ENCODE measurements at regions not wholly inside any gene's neighbourhood (a gene's known extent, or its start where the extent isn't known, plus 50 kb on each side); places are given as distances from the start of the nearest gene placed in this dataset.

DNA sequence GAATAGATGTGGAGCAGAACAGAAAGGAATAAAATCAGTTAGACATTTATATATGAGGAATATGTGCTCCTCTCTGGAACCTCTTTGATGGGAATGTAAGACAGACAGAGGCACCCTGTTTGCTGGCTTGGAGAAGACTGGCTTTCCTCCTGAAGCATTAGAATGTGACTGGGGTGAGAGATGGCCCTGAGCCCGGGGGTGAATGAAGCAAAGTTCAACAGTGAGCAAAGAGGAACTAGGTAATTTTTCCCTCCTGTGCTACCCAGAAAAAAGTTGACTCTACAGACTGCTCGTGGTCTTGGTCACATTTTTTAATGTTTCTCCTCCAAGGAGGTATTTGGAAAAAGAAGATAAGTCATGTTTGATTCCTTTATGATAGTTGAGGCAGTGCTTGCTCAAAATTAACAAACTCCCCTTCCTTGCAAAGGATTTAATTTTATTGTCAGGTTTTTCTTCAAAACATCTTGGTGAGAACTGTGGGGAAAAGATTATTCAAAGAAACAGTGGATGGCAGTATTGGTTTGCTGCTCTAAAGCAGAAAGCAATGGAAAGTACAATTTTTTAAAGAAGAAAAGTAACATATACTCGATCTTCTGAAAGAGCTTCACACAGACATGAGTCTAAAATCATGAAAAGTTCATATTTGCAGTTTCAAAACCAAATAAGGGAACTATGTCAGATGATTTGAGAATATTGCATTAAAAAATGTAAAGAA lies 370.4 kb upstream of the CDIN1 start:
- Histone ChIP-seq H3K9ac (ENCODE audit: low read length) (no peak overlapping the region), H3K79me2 (ENCODE audit: insufficient read depth, low read length) (no peaks in the 10 kb centered on the region), H3K4me3 (replicated peaks in 1 of 2; ENCODE audit: low read depth in 1 of 2, low read length in 2 of 2) (no peak overlapping the region), H3K4me2 (ENCODE audit: low read length) (no peak overlapping the region), H3K36me3 (ENCODE audit: control insufficient read depth in 1 of 2, insufficient read depth in 2 of 2, low read length in 2 of 2) (no peaks in the 10 kb centered on the region; a peak in 1 of 4 replicates), H4K20me1 (ENCODE audit: insufficient read depth) (no peaks in the 10 kb centered on the region), H3K9me3 (ENCODE audit: control insufficient read depth in 1 of 2, insufficient read depth in 1 of 2, low read depth in 1 of 2, low read length in 2 of 2) (no peaks in the 10 kb centered on the region), H3K4me1 (ENCODE audit: control insufficient read depth in 1 of 2, insufficient read depth in 2 of 2, low read length in 2 of 2) (peaks cover 0 to 11% of the 10 kb centered on the region in 2 experiments; a peak in 1 of 4 replicates), H2AFZ (ENCODE audit: low read depth, low read length, poor library complexity, severe bottlenecking) (no peak overlapping the region), H3K27ac (ENCODE audit: low read depth, low read length) (no peak overlapping the region), H3K9me2 (ENCODE audit: insufficient read depth) (0 out of 2 replicates have a peak, but pooled peaks cover 3% of the 10 kb centered on the region), H3K27me3 (ENCODE audit: insufficient read depth, low read length) (no peaks in the 10 kb centered on the region)
- no peak for ATAC-seq
- intact Hi-C loops (cut with micrococcal nuclease), result no loop called here
- POLR2A ChIA-PET, result no interaction called here
- CTCF ChIA-PET, result no interaction called here
- BruUV-seq (replicated peaks), result no TSS peak
- TF ChIP-seq ELF1 (IDR thresholded peaks at IDR 0.05; ENCODE audit: borderline replicate concordance, low read depth), result no peak
- TF ChIP-seq, protein P1, sequence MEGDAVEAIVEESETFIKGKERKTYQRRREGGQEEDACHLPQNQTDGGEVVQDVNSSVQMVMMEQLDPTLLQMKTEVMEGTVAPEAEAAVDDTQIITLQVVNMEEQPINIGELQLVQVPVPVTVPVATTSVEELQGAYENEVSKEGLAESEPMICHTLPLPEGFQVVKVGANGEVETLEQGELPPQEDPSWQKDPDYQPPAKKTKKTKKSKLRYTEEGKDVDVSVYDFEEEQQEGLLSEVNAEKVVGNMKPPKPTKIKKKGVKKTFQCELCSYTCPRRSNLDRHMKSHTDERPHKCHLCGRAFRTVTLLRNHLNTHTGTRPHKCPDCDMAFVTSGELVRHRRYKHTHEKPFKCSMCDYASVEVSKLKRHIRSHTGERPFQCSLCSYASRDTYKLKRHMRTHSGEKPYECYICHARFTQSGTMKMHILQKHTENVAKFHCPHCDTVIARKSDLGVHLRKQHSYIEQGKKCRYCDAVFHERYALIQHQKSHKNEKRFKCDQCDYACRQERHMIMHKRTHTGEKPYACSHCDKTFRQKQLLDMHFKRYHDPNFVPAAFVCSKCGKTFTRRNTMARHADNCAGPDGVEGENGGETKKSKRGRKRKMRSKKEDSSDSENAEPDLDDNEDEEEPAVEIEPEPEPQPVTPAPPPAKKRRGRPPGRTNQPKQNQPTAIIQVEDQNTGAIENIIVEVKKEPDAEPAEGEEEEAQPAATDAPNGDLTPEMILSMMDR (IDR thresholded peaks at IDR 0.05 in 2 of 3, conservative IDR thresholded peaks at IDR 0.05 in 1 of 3; ENCODE audit: borderline replicate concordance in 1 of 3, insufficient read depth in 1 of 3, low read depth in 2 of 3, low read length in 2 of 3), result peak in 1 of 3 experiments; percentile 17; a peak in 1 of 6 replicates
- no peak for TF ChIP-seq EZH2phosphoT487 (IDR thresholded peaks at IDR 0.05; ENCODE audit: borderline replicate concordance)
- peak; percentile 24; the same call in 1 of the 2 replicates for TF ChIP-seq RAD21 (IDR thresholded peaks at IDR 0.05; ENCODE audit: low read depth)
- no peak for DNase-seq (ENCODE audit: low read depth, low spot score)
- RAD21 ChIA-PET (ENCODE audit: low non-redundant PET in 1 of 2, low total read pairs in 2 of 2, uncharacterized antibody in 2 of 2, unreplicated experiment in 2 of 2), result no interaction called here

DNA sequence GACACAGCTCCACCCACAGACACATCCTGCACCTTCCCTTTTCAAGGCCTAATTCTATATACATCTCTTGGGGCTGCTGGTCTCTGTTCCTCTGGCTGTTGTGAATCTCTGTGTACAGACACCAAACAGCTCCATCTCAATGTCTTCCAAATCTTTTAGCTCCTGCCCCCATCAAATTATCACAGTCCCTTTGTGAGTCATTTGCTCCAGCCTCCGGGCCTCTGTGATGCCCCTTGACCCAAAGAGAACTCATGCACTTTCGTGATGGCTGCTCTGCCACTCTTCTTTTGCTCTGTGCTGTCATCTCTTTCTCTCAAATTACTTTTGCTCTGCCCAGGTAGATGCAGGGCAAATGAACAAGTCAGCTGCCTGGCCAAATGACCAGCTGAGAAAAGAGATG lies 369.0 kb upstream of the CDIN1 start:
- Histone ChIP-seq H3K9ac (ENCODE audit: low read length) (no peak overlapping the region), H3K9me2 (ENCODE audit: insufficient read depth) (0 out of 2 replicates have a peak, but pooled peaks cover 3% of the 10 kb centered on the region), H3K4me2 (ENCODE audit: low read length) (peak overlapping the region; percentile 11; the same call in 1 of the 2 replicates), H3K27me3 (ENCODE audit: insufficient read depth, low read length) (no peaks in the 10 kb centered on the region), H4K20me1 (ENCODE audit: insufficient read depth) (no peaks in the 10 kb centered on the region), H3K36me3 (ENCODE audit: control insufficient read depth in 1 of 2, insufficient read depth in 2 of 2, low read length in 2 of 2) (no peaks in the 10 kb centered on the region; a peak in 1 of 4 replicates), H3K27ac (ENCODE audit: low read depth, low read length) (no peak overlapping the region), H2AFZ (ENCODE audit: low read depth, low read length, poor library complexity, severe bottlenecking) (peak overlapping the region; percentile 65), H3K4me1 (ENCODE audit: control insufficient read depth in 1 of 2, insufficient read depth in 2 of 2, low read length in 2 of 2) (peaks cover 0 to 11% of the 10 kb centered on the region in 2 experiments; a peak in 1 of 4 replicates), H3K79me2 (ENCODE audit: insufficient read depth, low read length) (no peaks in the 10 kb centered on the region), H3K4me3 (replicated peaks in 1 of 2; ENCODE audit: low read depth in 1 of 2, low read length in 2 of 2) (no peak overlapping the region), H3K9me3 (ENCODE audit: control insufficient read depth in 1 of 2, insufficient read depth in 1 of 2, low read depth in 1 of 2, low read length in 2 of 2) (no peaks in the 10 kb centered on the region)
- CTCF ChIA-PET, result no interaction called here
- no peak for DNase-seq (ENCODE audit: low read depth, low spot score)
- no peak; the same call in 1 of the 2 replicates for ATAC-seq
- POLR2A ChIA-PET, result no interaction called here
- intact Hi-C loops (cut with micrococcal nuclease), result no loop called here
- TF ChIP-seq YY1 (IDR thresholded peaks at IDR 0.05; ENCODE audit: extremely low read depth, insufficient replicate concordance, low read depth, low read length) (no peak), EGR1 (IDR thresholded peaks at IDR 0.05; ENCODE audit: low read depth) (no peak)
- RAD21 ChIA-PET (ENCODE audit: low non-redundant PET in 1 of 2, low total read pairs in 2 of 2, uncharacterized antibody in 2 of 2, unreplicated experiment in 2 of 2), result no interaction called here
- no TSS peak for BruUV-seq (replicated peaks)

Measured in HCT116 (cell line).